AG10803 (cell line): ENCODE measurements at regions not wholly inside any gene's neighbourhood (a gene's known extent, or its start where the extent isn't known, plus 50 kb on each side); places are given as distances from the start of the nearest gene placed in this dataset.

ENCODE experiments used
- DNase-seq: peaks from one replicate; pipeline ENCODE4 v3.0.0; 2010; ENCODE audit warnings: low read depth
- H3K4me3 ChIP-seq: 2 replicates; pipeline ENCODE4 v1.5.1; 2011; ENCODE audit warnings: mild to moderate bottlenecking, low read length, control low read depth
- TF ChIP-seq, protein P1 (sequence below): conservative IDR thresholded peaks from 2 replicates; pipeline ENCODE4 v1.5.1; 2011; ENCODE audit warnings: mild to moderate bottlenecking, low read length, control low read depth, inconsistent platforms

GRCh38 chr13:111513766-111514609 is 193.5 kb downstream of the TEX29 start:
- TF ChIP-seq, protein P1, sequence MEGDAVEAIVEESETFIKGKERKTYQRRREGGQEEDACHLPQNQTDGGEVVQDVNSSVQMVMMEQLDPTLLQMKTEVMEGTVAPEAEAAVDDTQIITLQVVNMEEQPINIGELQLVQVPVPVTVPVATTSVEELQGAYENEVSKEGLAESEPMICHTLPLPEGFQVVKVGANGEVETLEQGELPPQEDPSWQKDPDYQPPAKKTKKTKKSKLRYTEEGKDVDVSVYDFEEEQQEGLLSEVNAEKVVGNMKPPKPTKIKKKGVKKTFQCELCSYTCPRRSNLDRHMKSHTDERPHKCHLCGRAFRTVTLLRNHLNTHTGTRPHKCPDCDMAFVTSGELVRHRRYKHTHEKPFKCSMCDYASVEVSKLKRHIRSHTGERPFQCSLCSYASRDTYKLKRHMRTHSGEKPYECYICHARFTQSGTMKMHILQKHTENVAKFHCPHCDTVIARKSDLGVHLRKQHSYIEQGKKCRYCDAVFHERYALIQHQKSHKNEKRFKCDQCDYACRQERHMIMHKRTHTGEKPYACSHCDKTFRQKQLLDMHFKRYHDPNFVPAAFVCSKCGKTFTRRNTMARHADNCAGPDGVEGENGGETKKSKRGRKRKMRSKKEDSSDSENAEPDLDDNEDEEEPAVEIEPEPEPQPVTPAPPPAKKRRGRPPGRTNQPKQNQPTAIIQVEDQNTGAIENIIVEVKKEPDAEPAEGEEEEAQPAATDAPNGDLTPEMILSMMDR: no peak
- no peak for DNase-seq
- H3K4me3 ChIP-seq: no peak overlapping the region

DNA sequence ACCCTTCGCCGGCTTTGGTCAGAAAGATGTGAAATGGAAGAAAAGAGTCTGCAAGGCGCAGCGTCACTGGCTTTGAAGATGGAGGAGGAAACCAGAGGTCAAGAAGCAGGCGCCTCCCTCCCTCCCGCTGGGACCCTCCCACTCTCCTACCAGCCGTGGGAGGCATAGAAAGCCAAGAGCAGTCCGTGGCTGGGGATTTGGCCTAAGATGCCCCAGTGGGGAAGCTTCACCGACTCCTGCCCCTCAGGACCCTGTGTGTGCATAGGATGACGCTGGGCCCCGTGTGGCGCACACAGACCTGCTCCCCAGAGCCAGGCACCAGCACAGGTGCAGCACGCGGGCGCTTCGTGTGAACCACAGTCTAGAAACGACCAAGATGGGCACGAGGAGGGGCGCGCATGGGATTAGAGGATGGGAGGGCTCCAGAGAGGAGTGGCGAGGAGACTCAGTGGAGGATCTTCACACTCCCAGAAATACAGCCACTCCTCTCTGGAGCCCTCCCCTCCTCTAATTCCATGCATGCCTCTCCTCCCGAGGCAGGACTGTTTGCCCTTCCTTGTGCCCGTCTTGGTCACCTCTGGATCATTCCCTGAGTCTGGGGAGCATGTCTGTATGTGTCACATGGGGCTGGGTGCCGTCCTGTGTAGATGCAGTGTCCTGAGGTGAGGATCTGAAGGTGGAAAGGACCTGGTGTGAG is 194.3 kb downstream of the TEX29 start:
- H3K4me3 ChIP-seq: no peak overlapping the region
- DNase-seq: no peak
- TF ChIP-seq, protein P1: no peak

DNA sequence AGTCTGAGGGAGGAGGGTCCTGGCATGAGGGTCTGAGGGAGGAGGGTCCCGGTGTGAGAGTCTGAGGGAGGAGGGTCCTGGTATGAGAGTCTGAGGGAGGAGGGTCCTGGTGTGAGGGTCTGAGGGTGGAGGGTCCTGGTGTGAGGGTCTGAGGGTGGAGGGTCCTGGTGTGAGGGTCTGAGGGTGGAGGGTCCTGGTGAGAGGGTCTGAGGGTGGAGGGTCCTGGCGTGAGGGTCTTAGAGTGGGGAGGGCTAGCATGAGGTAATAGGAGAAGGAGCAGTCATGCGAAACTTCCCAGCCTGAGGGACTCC is 194.8 kb downstream of the TEX29 start:
- no peak for DNase-seq
- TF ChIP-seq, protein P1: no peak
- H3K4me3 ChIP-seq: no peak overlapping the region

DNA sequence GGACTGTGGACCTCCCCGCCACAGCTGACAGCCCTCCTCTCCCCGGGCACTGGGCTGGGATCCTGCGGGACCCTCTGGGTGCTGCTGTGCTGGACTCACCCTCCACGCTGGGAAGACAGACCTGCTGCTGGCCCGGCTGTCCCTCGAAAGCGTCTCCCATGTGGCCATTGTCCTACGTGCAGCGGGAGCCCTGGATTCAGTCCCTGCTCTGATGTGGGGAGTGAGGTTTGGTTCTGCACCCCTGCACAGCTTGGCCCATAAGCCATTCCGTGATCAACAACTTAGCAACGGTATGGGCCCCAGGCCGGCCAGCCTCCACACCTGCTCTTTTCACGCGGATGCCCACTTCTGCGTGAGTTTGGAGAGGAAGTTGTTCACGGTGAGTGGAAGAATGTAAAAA is 195.2 kb downstream of the TEX29 start:
- TF ChIP-seq, protein P1: no peak
- H3K4me3 ChIP-seq: no peak overlapping the region
- DNase-seq: no peak

DNA sequence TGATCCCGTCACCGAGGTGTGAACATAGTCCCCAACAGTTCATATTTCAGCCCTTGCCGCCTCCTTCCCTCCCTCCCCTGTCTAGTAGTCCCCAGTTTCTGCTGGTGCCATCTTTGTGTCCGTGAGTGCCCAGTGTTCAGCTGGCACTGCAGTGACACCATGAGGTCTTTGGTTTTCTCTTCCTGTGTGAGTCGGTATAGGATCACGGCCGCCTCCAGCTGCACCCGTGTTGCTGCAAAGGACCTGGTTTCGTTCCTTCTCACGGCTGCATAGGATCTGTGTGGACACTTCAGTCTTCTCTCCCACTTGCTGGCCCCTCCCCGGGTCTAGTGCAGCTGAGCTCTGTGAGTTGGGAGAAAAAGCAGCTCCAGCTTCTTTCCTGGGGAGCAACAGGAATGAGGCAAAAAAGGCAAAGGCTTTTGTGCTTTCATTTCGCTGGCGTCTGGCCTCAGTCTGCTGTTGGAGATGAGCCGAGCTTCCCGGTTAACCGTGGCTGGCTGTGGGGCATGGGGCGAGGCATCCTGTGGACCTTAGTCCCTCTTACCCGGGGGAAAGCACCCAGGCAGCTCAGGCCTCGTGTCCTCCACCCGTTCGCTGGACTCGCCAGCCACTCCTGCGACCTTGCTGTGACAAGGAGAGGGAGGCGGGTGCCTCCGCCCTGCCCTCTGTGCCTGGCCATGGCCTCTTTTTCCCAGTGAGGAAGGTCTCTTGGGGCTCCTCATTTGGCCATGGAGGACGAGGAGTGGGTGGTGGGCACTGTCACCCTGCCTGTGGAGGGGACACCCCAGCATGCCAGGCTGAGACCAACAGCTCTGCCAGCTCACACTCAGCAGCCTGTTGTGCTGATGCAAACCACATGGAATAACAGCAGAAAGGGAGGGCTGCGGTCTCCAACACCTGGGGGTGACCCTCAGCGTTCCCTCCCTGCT is 196.5 kb downstream of the TEX29 start:
- no peak overlapping the region for H3K4me3 ChIP-seq
- DNase-seq: no peak
- TF ChIP-seq, protein P1: no peak

DNA sequence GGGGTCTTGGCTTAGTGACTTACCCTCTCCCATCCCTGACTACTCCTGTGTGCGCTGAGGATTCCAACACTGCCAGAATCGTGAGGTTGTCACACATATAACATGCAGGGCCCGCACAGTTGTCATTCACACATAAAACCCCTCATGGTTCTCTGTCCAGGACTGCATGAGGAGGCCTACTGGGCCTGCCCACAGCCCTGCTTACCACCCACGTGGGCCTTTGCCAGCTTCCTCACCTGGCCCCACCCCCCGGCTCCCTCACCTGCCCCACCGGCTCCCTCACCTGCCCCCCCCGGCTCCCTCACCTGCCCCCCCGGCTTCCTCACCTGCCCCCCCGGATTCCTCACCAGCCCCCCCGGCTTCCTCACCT is 197.2 kb downstream of the TEX29 start:
- DNase-seq: no peak
- no peak overlapping the region for H3K4me3 ChIP-seq
- TF ChIP-seq, protein P1: no peak
